ENCODE measurements at regions not wholly inside any gene's neighbourhood (a gene's known extent, or its start where the extent isn't known, plus 50 kb on each side); places are given as distances from the start of the nearest gene placed in this dataset.

- CTCF ChIA-PET: interaction anchor here (0.6 kb wide), 1 partner anchor 149 kb away, joined by 3 read pairs; no protein-coding TSS in a partner anchor
- no peak for DNase-seq (ENCODE audit: extremely low spot score)
Measured at GRCh38 chr2:20540587-20541293, 93.9 kb downstream of the RHOB start.

GRCh38 chr2:20541294-20541640 is 94.4 kb downstream of the RHOB start:
- no peak for DNase-seq (ENCODE audit: extremely low spot score)
- ChIA-PET CTCF (interaction anchor here (0.6 kb wide), 1 partner anchor 150 kb away, joined by 3 read pairs; no protein-coding TSS in a partner anchor), POLR2A (no interaction called here)
- TF ChIP-seq NFRKB (IDR thresholded peaks at IDR 0.05): no peak
- TF ChIP-seq TARDBP (IDR thresholded peaks at IDR 0.05): no peak
- no peak for TF ChIP-seq FOXM1 (IDR thresholded peaks at IDR 0.05; ENCODE audit: borderline replicate concordance)
- no peak for TF ChIP-seq SUZ12 (IDR thresholded peaks at IDR 0.05)
- no peak for TF ChIP-seq L3MBTL2 (conservative IDR thresholded peaks at IDR 0.05)
- TF ChIP-seq ELF4 (IDR thresholded peaks at IDR 0.05): no peak
- TF ChIP-seq ARNT (IDR thresholded peaks at IDR 0.05): no peak
- TF ChIP-seq SP1 (IDR thresholded peaks at IDR 0.05): no peak
- no peak for TF ChIP-seq HDGF (IDR thresholded peaks at IDR 0.05; ENCODE audit: borderline replicate concordance)
- TF ChIP-seq FOXA1 (IDR thresholded peaks at IDR 0.05): no peak
- TF ChIP-seq LEF1 (IDR thresholded peaks at IDR 0.05; ENCODE audit: borderline replicate concordance): no peak
- TF ChIP-seq PKNOX1 (IDR thresholded peaks at IDR 0.05): no peak
- TF ChIP-seq FOXK2 (IDR thresholded peaks at IDR 0.05): no peak
- TF ChIP-seq BHLHE40 (IDR thresholded peaks at IDR 0.05; ENCODE audit: borderline replicate concordance): no peak
- no peak for TF ChIP-seq ZNF384 (IDR thresholded peaks at IDR 0.05)
- no peak for TF ChIP-seq CTBP1 (IDR thresholded peaks at IDR 0.05; ENCODE audit: borderline replicate concordance)

More at GRCh38 chr2:20540587-20541293, 93.9 kb downstream of the RHOB start:
- POLR2A ChIA-PET: no interaction called here
- no peak for TF ChIP-seq ZNF384 (IDR thresholded peaks at IDR 0.05)
- TF ChIP-seq PKNOX1 (IDR thresholded peaks at IDR 0.05): no peak
- TF ChIP-seq ARNT (IDR thresholded peaks at IDR 0.05): no peak
- TF ChIP-seq LEF1 (IDR thresholded peaks at IDR 0.05; ENCODE audit: borderline replicate concordance): no peak
- TF ChIP-seq CTBP1 (IDR thresholded peaks at IDR 0.05; ENCODE audit: borderline replicate concordance): no peak
- TF ChIP-seq BHLHE40 (IDR thresholded peaks at IDR 0.05; ENCODE audit: borderline replicate concordance): no peak
- TF ChIP-seq FOXK2 (IDR thresholded peaks at IDR 0.05): no peak
- no peak for TF ChIP-seq NFRKB (IDR thresholded peaks at IDR 0.05)
- no peak for TF ChIP-seq SP1 (IDR thresholded peaks at IDR 0.05)
- no peak for TF ChIP-seq FOXM1 (IDR thresholded peaks at IDR 0.05; ENCODE audit: borderline replicate concordance)
- no peak for TF ChIP-seq SUZ12 (IDR thresholded peaks at IDR 0.05)
- no peak for TF ChIP-seq TARDBP (IDR thresholded peaks at IDR 0.05)
- no peak for TF ChIP-seq HDGF (IDR thresholded peaks at IDR 0.05; ENCODE audit: borderline replicate concordance)

- CTCF ChIA-PET: no interaction called here
- POLR2A ChIA-PET: no interaction called here
- TF ChIP-seq L3MBTL2 (conservative IDR thresholded peaks at IDR 0.05): no peak
Measured at GRCh38 chr2:20541651-20542050, 94.8 kb downstream of the RHOB start.

GRCh38 chr2:20542269-20542668 is 95.4 kb downstream of the RHOB start:
- DNase-seq (ENCODE audit: extremely low spot score): no peak
- CTCF ChIA-PET: no interaction called here
- no peak for TF ChIP-seq ELF4 (IDR thresholded peaks at IDR 0.05)
- POLR2A ChIA-PET: no interaction called here

More at GRCh38 chr2:20541651-20542050, 94.8 kb downstream of the RHOB start:
- no peak for DNase-seq (ENCODE audit: extremely low spot score)

GRCh38 chr2:20542746-20543468 is 96.0 kb downstream of the RHOB start:
- TF ChIP-seq HDGF (IDR thresholded peaks at IDR 0.05; ENCODE audit: borderline replicate concordance) (no peak), ZNF384 (IDR thresholded peaks at IDR 0.05) (no peak), FOXA1 (IDR thresholded peaks at IDR 0.05) (no peak), LEF1 (IDR thresholded peaks at IDR 0.05; ENCODE audit: borderline replicate concordance) (no peak), SUZ12 (IDR thresholded peaks at IDR 0.05) (no peak), SP1 (IDR thresholded peaks at IDR 0.05) (no peak), CTBP1 (IDR thresholded peaks at IDR 0.05; ENCODE audit: borderline replicate concordance) (no peak), ARNT (IDR thresholded peaks at IDR 0.05) (no peak)
- ChIA-PET CTCF (interaction anchor here (0.5 kb wide), 1 partner anchor 99 kb away, joined by 3 read pairs; no protein-coding TSS in a partner anchor), POLR2A (interaction anchor here (0.5 to 2.3 kb wide), 3 partner anchors 11 to 95 kb away, joined by 3 to 18 read pairs (median 3); partner anchors contain the start of gene RHOB)
- no peak for DNase-seq (ENCODE audit: extremely low spot score)

GRCh38 chr2:20543469-20544152 is 96.7 kb downstream of the RHOB start:
- TF ChIP-seq FOXA1 (IDR thresholded peaks at IDR 0.05): no peak
- POLR2A ChIA-PET: interaction anchor here (0.5 to 2.3 kb wide), 3 partner anchors 10 to 96 kb away, joined by 3 to 18 read pairs (median 3); partner anchors contain the start of gene RHOB
- no peak for DNase-seq (ENCODE audit: extremely low spot score)
- CTCF ChIA-PET: interaction anchor here (0.5 kb wide), 1 partner anchor 99 kb away, joined by 3 read pairs; no protein-coding TSS in a partner anchor
